Epithelial cell of prostate (primary cell): ENCODE measurements at regions not wholly inside any gene's neighbourhood (a gene's known extent, or its start where the extent isn't known, plus 50 kb on each side); places are given as distances from the start of the nearest gene placed in this dataset.

Source experiments
- DNase-seq: peaks from one replicate; pipeline ENCODE4 v3.0.0-alpha.2; 2011; ENCODE audit warnings: low read depth, low spot score
- H3K27ac ChIP-seq: fragments of 450-650 bp; 2 replicates; pipeline ENCODE4 v1.5.1; 2017; ENCODE audit warnings: mild to moderate bottlenecking

DNA sequence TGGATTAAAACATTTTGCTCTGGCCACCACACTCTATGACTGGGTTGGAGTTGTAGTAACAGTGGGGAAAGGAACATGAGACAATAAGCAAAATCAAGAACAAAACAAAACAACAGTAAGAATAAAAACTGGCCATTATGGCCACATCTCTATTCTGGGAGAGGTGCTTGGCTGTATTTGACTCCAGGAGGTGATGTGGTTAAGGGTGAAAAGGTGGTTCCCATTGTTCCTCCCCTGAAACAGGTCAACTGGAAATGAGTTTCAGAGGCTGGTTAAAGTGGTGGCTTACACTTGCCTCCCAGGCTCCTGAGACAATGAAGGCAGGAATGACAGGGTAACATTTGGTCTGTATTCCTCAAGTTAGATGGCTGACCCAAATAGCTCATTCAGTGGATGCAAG, 67.3 kb upstream of the FANCL start:
- DNase-seq, result no peak
- H3K27ac ChIP-seq, result no peak overlapping the region

- no peak overlapping the region for H3K27ac ChIP-seq
- no peak for DNase-seq
Measured at GRCh38 chr2:58304843-58305242, 63.7 kb upstream of the FANCL start.

DNA sequence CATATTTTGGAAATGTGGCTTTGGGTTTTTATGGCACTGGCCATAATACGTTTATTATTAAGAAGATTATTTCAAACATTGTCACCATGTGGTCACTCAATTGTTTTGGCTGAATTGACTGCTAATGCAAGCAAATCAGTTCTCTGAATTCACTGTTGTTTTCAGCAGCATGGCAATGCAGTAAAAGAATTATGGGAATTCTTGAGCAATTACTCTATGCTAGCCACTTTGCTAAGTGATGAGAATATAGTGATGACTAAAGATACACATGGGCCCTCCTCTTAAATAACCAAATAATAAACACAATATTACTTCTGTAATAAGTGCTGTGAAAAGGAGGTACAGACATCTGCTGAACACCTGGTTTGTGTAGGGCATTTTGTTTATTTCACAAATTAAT, 58.0 kb upstream of the FANCL start:
- no peak for DNase-seq
- no peak overlapping the region for H3K27ac ChIP-seq

DNA sequence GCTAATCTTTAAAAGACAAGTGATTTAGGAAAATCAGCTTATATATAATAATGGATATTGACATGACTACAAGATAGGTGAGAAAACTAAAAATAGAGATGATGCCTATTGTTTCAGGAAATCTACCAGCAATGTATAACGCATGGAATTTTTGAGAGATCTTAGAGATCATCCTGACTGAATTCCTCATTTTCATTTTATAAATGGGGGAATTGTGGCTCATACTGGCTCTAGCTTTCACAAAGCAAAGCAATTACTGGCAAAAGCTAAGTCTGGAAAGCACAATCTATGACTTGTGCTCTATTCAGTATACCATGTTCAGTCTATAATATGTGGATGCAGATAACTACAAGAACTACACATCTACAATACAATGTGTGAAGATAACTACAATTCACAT, 51.9 kb upstream of the FANCL start:
- no peak overlapping the region for H3K27ac ChIP-seq
- DNase-seq, result no peak

GRCh38 chr2:58291726-58292438, 50.8 kb upstream of the FANCL start:
- H3K27ac ChIP-seq, result no peak overlapping the region
- no peak for DNase-seq
